Neural progenitor cell (in vitro differentiated cells): ENCODE measurements at regions not wholly inside any gene's neighbourhood (a gene's known extent, or its start where the extent isn't known, plus 50 kb on each side); places are given as distances from the start of the nearest gene placed in this dataset.
"Not testable (repeated sequence)": the region's sequence is repeated elsewhere in the genome, so short reads cannot be mapped to it uniquely, and the experiment has no call there.

Experiments used
- DNase-seq: peaks from one replicate; pipeline ENCODE4 v3.0.0-alpha.2; 2016; ENCODE audit warnings: low spot score
- H2AFZ ChIP-seq: fragments of 200-600 bp; sonication (generic); replicated peaks from 2 replicates; pipeline ENCODE4 v1.6.1; 2016; ENCODE audit warnings: antibody characterized with exemption
- H3F3A ChIP-seq: fragments of 200-600 bp; sonication (generic); 2 replicates; pipeline ENCODE4 v1.6.1; 2016; ENCODE audit warnings: antibody characterized with exemption, low read depth
- H3K27ac ChIP-seq: fragments of 200-600 bp; sonication (generic); 2 replicates; pipeline ENCODE4 v1.5.1; 2016; ENCODE audit warnings: mild to moderate bottlenecking
- H3K27me3 ChIP-seq: fragments of 200-600 bp; sonication (generic); 2 replicates; pipeline ENCODE4 v1.6.1; 2016; ENCODE audit warnings: mild to moderate bottlenecking, moderate library complexity
- H3K36me3 ChIP-seq: fragments of 200-600 bp; sonication (generic); 2 replicates; pipeline ENCODE4 v1.5.1; 2016
- H3K4me1 ChIP-seq: fragments of 200-600 bp; sonication (generic); 2 replicates; pipeline ENCODE4 v1.6.1; 2016; ENCODE audit warnings: mixed run types
- H3K4me2 ChIP-seq: fragments of 200-600 bp; sonication (generic); 2 replicates; pipeline ENCODE4 v1.6.1; 2016
- H3K4me3 ChIP-seq: fragments of 200-600 bp; sonication (generic); 2 replicates; pipeline ENCODE4 v1.5.1; 2016
- H3K79me2 ChIP-seq: fragments of 200-600 bp; sonication (generic); 2 replicates; pipeline ENCODE4 v1.6.1; 2016; ENCODE audit warnings: low read depth
- H3K9ac ChIP-seq: fragments of 200-600 bp; sonication (generic); 2 replicates; pipeline ENCODE4 v1.6.1; 2016
- H3K9me3 ChIP-seq: fragments of 200-600 bp; sonication (generic); 2 replicates; pipeline ENCODE4 v1.5.1; 2016; ENCODE audit warnings: low read depth
- H4K20me1 ChIP-seq: fragments of 200-600 bp; sonication (generic); 2 replicates; pipeline ENCODE4 v1.6.1; 2016; ENCODE audit warnings: low read depth
- H3K27ac Mint-ChIP-seq: 3 replicates; pipeline ENCODE4 v1.8.0; 2021; ENCODE audit warnings: mixed read lengths
- H3K27me3 Mint-ChIP-seq: 2 replicates; pipeline ENCODE4 v1.8.0; 2022; ENCODE audit warnings: low read depth, mild to moderate bottlenecking, inconsistent platforms, moderate library complexity, mixed read lengths; ENCODE audit not compliant: insufficient read depth
- H3K36me3 Mint-ChIP-seq: 3 replicates; pipeline ENCODE4 v1.8.0; 2021; ENCODE audit warnings: mixed read lengths
- H3K4me1 Mint-ChIP-seq: 3 replicates; pipeline ENCODE4 v1.8.0; 2021; ENCODE audit warnings: mixed read lengths
- H3K4me3 Mint-ChIP-seq: 3 replicates; pipeline ENCODE4 v1.8.0; 2021; ENCODE audit warnings: mild to moderate bottlenecking, moderate library complexity, mixed read lengths
- H3K9me3 Mint-ChIP-seq: 3 replicates; pipeline ENCODE4 v1.8.0; 2020; ENCODE audit warnings: mixed read lengths

GRCh38 chr2:87212938-87213337 is 191.3 kb upstream of the PLGLB1 start:
- not testable (repeated sequence) for H3K79me2 ChIP-seq, H3K9me3 Mint-ChIP-seq, H3K4me3 ChIP-seq, H4K20me1 ChIP-seq, H3K27me3 ChIP-seq, H3K4me1 ChIP-seq, H3K4me1 Mint-ChIP-seq, H3K27me3 Mint-ChIP-seq, DNase-seq, H3K27ac Mint-ChIP-seq, H3K9ac ChIP-seq, H3F3A ChIP-seq, H3K4me3 Mint-ChIP-seq, H3K9me3 ChIP-seq, H3K36me3 Mint-ChIP-seq, H3K36me3 ChIP-seq, H3K4me2 ChIP-seq, H2AFZ ChIP-seq, H3K27ac ChIP-seq

- not testable (repeated sequence) for H3K27me3 ChIP-seq, H4K20me1 ChIP-seq, H3K9me3 ChIP-seq, H3K4me1 Mint-ChIP-seq, H3K36me3 Mint-ChIP-seq, H3K4me2 ChIP-seq, H3F3A ChIP-seq, H3K36me3 ChIP-seq, H3K27ac ChIP-seq, H3K4me3 Mint-ChIP-seq, H3K79me2 ChIP-seq, H3K27ac Mint-ChIP-seq, H3K27me3 Mint-ChIP-seq, H2AFZ ChIP-seq, H3K9ac ChIP-seq, H3K4me3 ChIP-seq, H3K4me1 ChIP-seq, DNase-seq, H3K9me3 Mint-ChIP-seq
Measured at GRCh38 chr2:87217005-87217404, 195.4 kb upstream of the PLGLB1 start.

GRCh38 chr2:87217741-87218410 is 196.2 kb upstream of the PLGLB1 start:
- not testable (repeated sequence) for DNase-seq

GRCh38 chr2:87220651-87221050 is 199.0 kb upstream of the PLGLB1 start:
- not testable (repeated sequence) for H3K9ac ChIP-seq, H3K36me3 ChIP-seq, H3K4me1 ChIP-seq, H3K79me2 ChIP-seq, H3K4me3 Mint-ChIP-seq, H2AFZ ChIP-seq, H3F3A ChIP-seq, H3K27ac Mint-ChIP-seq, H3K27me3 ChIP-seq, H3K27me3 Mint-ChIP-seq, H3K4me3 ChIP-seq, H3K4me2 ChIP-seq, H3K27ac ChIP-seq, H3K9me3 Mint-ChIP-seq, H3K36me3 Mint-ChIP-seq, H4K20me1 ChIP-seq, H3K4me1 Mint-ChIP-seq, H3K9me3 ChIP-seq, DNase-seq

More at GRCh38 chr2:87217741-87218410, 196.2 kb upstream of the PLGLB1 start:
- H3K27ac Mint-ChIP-seq, H3K9me3 ChIP-seq, H3K4me2 ChIP-seq, H3K79me2 ChIP-seq, H3K4me3 ChIP-seq, H3F3A ChIP-seq, H3K4me1 Mint-ChIP-seq, H3K4me3 Mint-ChIP-seq, H3K4me1 ChIP-seq, H3K9ac ChIP-seq, H3K27ac ChIP-seq, H3K36me3 Mint-ChIP-seq, H2AFZ ChIP-seq, H4K20me1 ChIP-seq, H3K27me3 Mint-ChIP-seq, H3K9me3 Mint-ChIP-seq, H3K27me3 ChIP-seq, H3K36me3 ChIP-seq: not testable (repeated sequence)

GRCh38 chr2:87222131-87222530 is 200.5 kb upstream of the PLGLB1 start:
- not testable (repeated sequence) for H2AFZ ChIP-seq, H3F3A ChIP-seq, H3K9me3 ChIP-seq, H3K4me2 ChIP-seq, H3K4me1 Mint-ChIP-seq, H3K27ac ChIP-seq, H3K36me3 Mint-ChIP-seq, H3K27ac Mint-ChIP-seq, H3K9me3 Mint-ChIP-seq, H3K4me3 ChIP-seq, H3K27me3 ChIP-seq, H3K36me3 ChIP-seq, H3K4me3 Mint-ChIP-seq, H4K20me1 ChIP-seq, DNase-seq, H3K79me2 ChIP-seq, H3K27me3 Mint-ChIP-seq, H3K9ac ChIP-seq, H3K4me1 ChIP-seq

GRCh38 chr2:87223873-87224272 is 202.2 kb upstream of the PLGLB1 start:
- H3K9me3 Mint-ChIP-seq, H3K9ac ChIP-seq, H3K27ac ChIP-seq, H3K4me3 ChIP-seq, H3K36me3 ChIP-seq, H3K4me2 ChIP-seq, H3K79me2 ChIP-seq, DNase-seq, H3K27ac Mint-ChIP-seq, H3K4me1 Mint-ChIP-seq, H3K27me3 ChIP-seq, H3K36me3 Mint-ChIP-seq, H3F3A ChIP-seq, H4K20me1 ChIP-seq, H3K27me3 Mint-ChIP-seq, H3K4me3 Mint-ChIP-seq, H3K9me3 ChIP-seq, H2AFZ ChIP-seq, H3K4me1 ChIP-seq: not testable (repeated sequence)
